ENCODE measurements at regions not wholly inside any gene's neighbourhood (a gene's known extent, or its start where the extent isn't known, plus 50 kb on each side); places are given as distances from the start of the nearest gene placed in this dataset.

DNA sequence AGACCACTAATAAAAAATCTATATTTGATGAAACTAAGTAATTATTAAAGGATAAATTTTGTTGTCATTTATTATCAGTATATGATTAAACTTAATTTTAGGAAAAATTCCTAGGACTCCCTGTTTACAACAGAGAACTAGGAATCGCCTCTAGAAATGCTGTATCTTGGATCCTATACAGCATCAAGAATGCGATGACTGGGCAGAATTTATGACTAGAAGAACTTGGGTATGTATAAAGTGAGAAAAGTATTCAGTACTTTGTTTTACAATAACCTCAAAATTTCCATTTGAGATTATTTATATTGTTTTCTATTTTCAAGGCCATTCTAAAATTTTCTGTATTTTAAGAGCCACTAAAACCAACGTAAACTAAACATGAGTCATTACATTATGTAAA, 82.3 kb upstream of the AGTR1 start:
- TF ChIP-seq, protein P1, sequence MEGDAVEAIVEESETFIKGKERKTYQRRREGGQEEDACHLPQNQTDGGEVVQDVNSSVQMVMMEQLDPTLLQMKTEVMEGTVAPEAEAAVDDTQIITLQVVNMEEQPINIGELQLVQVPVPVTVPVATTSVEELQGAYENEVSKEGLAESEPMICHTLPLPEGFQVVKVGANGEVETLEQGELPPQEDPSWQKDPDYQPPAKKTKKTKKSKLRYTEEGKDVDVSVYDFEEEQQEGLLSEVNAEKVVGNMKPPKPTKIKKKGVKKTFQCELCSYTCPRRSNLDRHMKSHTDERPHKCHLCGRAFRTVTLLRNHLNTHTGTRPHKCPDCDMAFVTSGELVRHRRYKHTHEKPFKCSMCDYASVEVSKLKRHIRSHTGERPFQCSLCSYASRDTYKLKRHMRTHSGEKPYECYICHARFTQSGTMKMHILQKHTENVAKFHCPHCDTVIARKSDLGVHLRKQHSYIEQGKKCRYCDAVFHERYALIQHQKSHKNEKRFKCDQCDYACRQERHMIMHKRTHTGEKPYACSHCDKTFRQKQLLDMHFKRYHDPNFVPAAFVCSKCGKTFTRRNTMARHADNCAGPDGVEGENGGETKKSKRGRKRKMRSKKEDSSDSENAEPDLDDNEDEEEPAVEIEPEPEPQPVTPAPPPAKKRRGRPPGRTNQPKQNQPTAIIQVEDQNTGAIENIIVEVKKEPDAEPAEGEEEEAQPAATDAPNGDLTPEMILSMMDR (IDR thresholded peaks at IDR 0.05): no peak
- TF ChIP-seq POLR2A (IDR thresholded peaks at IDR 0.05): no peak
- TF ChIP-seq POLR2AphosphoS5 (IDR thresholded peaks at IDR 0.05): no peak

Data from breast epithelium (tissue), 3 donors.